ENCODE measurements at regions not wholly inside any gene's neighbourhood (a gene's known extent, or its start where the extent isn't known, plus 50 kb on each side); places are given as distances from the start of the nearest gene placed in this dataset.

DNA sequence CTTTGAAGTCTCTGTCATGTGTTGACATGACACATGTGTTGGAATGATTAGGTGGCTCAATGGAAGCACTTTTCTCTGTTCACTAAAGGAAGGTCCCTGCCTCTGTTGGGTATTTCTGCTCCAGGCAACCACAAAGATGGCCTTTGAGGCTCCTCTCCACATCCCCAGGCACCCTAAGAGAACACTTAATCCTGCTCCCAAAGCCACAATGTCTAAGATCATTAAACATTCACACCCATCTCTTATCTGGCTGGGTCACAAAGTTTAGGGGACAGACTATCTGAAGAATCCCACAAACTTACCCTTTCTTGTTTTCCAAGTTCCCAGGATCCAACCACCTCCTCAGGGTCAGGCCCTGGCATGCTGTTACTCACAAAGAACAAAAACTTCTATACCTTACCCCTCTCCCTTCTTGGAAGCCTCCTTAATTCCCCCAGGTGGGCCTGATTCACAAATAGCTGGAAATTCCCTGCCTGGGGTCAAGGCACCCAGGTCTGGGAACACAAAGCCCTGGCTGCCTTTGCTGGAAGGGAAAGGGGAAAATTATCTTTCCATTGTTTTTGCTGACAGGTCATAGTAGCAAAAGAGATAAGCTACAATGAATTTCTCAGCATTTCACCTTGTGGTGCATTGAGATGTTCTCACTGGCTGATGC is 333.7 kb downstream of the PCNX1 start:
- TF ChIP-seq, protein P1, sequence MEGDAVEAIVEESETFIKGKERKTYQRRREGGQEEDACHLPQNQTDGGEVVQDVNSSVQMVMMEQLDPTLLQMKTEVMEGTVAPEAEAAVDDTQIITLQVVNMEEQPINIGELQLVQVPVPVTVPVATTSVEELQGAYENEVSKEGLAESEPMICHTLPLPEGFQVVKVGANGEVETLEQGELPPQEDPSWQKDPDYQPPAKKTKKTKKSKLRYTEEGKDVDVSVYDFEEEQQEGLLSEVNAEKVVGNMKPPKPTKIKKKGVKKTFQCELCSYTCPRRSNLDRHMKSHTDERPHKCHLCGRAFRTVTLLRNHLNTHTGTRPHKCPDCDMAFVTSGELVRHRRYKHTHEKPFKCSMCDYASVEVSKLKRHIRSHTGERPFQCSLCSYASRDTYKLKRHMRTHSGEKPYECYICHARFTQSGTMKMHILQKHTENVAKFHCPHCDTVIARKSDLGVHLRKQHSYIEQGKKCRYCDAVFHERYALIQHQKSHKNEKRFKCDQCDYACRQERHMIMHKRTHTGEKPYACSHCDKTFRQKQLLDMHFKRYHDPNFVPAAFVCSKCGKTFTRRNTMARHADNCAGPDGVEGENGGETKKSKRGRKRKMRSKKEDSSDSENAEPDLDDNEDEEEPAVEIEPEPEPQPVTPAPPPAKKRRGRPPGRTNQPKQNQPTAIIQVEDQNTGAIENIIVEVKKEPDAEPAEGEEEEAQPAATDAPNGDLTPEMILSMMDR (IDR thresholded peaks at IDR 0.05; ENCODE audit: borderline replicate concordance, extremely low read depth, low read length, poor library complexity, severe bottlenecking): no peak
- no peak for TF ChIP-seq EZH2 (IDR thresholded peaks at IDR 0.05; ENCODE audit: borderline replicate concordance, low read depth, low read length, severe bottlenecking)

Data from DND-41 (cell line).